ENCODE measurements at regions not wholly inside any gene's neighbourhood (a gene's known extent, or its start where the extent isn't known, plus 50 kb on each side); places are given as distances from the start of the nearest gene placed in this dataset.

DNA sequence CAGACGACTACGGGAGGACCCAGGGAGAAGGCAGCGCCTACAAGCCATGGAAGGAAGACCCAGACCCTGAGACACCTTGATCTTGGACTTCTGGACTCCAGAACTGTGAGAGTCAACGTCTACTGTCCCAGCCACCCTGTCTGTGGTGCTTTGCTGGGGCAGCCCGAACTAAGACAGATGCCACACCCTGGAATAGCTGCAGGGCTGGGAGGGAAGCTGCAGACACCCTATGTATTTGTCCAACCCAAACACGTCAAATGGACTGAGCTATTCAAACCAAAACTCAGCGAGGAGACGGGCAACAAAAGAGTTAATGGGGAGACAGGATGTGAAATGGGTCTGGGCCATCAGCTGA, 169.3 kb downstream of the CTTN start:
- TF ChIP-seq, protein P1, sequence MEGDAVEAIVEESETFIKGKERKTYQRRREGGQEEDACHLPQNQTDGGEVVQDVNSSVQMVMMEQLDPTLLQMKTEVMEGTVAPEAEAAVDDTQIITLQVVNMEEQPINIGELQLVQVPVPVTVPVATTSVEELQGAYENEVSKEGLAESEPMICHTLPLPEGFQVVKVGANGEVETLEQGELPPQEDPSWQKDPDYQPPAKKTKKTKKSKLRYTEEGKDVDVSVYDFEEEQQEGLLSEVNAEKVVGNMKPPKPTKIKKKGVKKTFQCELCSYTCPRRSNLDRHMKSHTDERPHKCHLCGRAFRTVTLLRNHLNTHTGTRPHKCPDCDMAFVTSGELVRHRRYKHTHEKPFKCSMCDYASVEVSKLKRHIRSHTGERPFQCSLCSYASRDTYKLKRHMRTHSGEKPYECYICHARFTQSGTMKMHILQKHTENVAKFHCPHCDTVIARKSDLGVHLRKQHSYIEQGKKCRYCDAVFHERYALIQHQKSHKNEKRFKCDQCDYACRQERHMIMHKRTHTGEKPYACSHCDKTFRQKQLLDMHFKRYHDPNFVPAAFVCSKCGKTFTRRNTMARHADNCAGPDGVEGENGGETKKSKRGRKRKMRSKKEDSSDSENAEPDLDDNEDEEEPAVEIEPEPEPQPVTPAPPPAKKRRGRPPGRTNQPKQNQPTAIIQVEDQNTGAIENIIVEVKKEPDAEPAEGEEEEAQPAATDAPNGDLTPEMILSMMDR (IDR thresholded peaks at IDR 0.05): no peak
- no peak for TF ChIP-seq POLR2A (IDR thresholded peaks at IDR 0.05)
